Panc1 (cell line): ENCODE measurements at regions not wholly inside any gene's neighbourhood (a gene's known extent, or its start where the extent isn't known, plus 50 kb on each side); places are given as distances from the start of the nearest gene placed in this dataset.

ENCODE experiments used
- ATAC-seq: fragments of 200-7000 bp; cut with Tn5 transposase; 2 replicates; pipeline ENCODE4 v1.9.1; 2020; ENCODE audit warnings: mild to moderate bottlenecking, moderate library complexity
- BruUV-seq: library from RNA; stranded (reverse); fragments of 400-500 nt; replicated peaks from 2 replicates; lab custom pipeline; 2021; lab: Mats Ljungman, UMichigan
- CTCF ChIA-PET: fragments of 300-600 bp; sonication (Branson Sonifier 250); formaldehyde crosslinking; loops from one replicate; lab custom pipeline; 2022; ENCODE audit warnings: antibody characterized with exemption; lab: Charles Lee
- POLR2A ChIA-PET: fragments of 300-600 bp; sonication (Branson Sonifier 250); formaldehyde crosslinking; loops from one replicate; lab custom pipeline; 2022; ENCODE audit warnings: antibody characterized with exemption; lab: Charles Lee
- DNase-seq: peaks from one replicate; pipeline ENCODE4 v3.0.0-alpha.2; 2010; ENCODE audit warnings: low read depth, low spot score
- H3K27ac ChIP-seq: 2 replicates; pipeline ENCODE4 v1.5.1; 2011; ENCODE audit warnings: mild to moderate bottlenecking, low read length, inconsistent platforms
- H3K27me3 ChIP-seq: fragments of 200-500 bp; sonication (Bioruptor generic); 2 replicates; pipeline ENCODE4 v1.6.0; 2014; ENCODE audit warnings: low read length, inconsistent platforms; ENCODE audit not compliant: control insufficient read depth, insufficient read depth
- H3K36me3 ChIP-seq: fragments of 200-500 bp; sonication (Bioruptor generic); 2 replicates; pipeline ENCODE4 v1.5.1; 2014; ENCODE audit warnings: inconsistent platforms, mild to moderate bottlenecking, low read length, moderate library complexity; ENCODE audit not compliant: control insufficient read depth, insufficient read depth
- H3K4me1 ChIP-seq: 2 replicates; pipeline ENCODE4 v1.5.1; 2011; ENCODE audit warnings: inconsistent platforms, mild to moderate bottlenecking, low read length, moderate library complexity; ENCODE audit not compliant: control insufficient read depth, insufficient read depth
- H3K4me3 ChIP-seq, 2 experiments: 2 replicates each; pipeline ENCODE4 v1.5.1; 2011 to 2012; ENCODE audit warnings: low read depth in 2 of 2, low read length in 2 of 2, mild to moderate bottlenecking in 2 of 2, inconsistent platforms in 1 of 2, moderate library complexity in 1 of 2
- H3K9me3 ChIP-seq: fragments of 200-500 bp; sonication (Bioruptor generic); 2 replicates; pipeline ENCODE4 v1.5.1; 2014; ENCODE audit warnings: low read depth, mild to moderate bottlenecking, inconsistent platforms, low read length, moderate library complexity; ENCODE audit not compliant: control insufficient read depth, insufficient read depth
- REST ChIP-seq, 2 experiments: IDR thresholded peaks; 2 replicates each; pipeline ENCODE4 v1.6.1; 2011 to 2012; ENCODE audit warnings: low read depth in 2 of 2, control low read depth in 1 of 2, low read length in 1 of 2, mild to moderate bottlenecking in 1 of 2, moderate library complexity in 1 of 2; ENCODE audit not compliant: insufficient read depth in 1 of 2
- SIN3A ChIP-seq: IDR thresholded peaks from 2 replicates; pipeline ENCODE4 v1.6.1; 2012; ENCODE audit warnings: low read depth, mild to moderate bottlenecking, low read length, moderate library complexity, borderline replicate concordance; ENCODE audit not compliant: insufficient read depth
- in situ Hi-C: cut with HindIII; loops from 2 replicates; pipeline ENCODE4 v1.10.0; 2016; ENCODE audit warnings: low sequenced_read_pairs, low pct_unique_long_range_greater_than_20kb
- intact Hi-C: fragments of 100-400 bp; cut with micrococcal nuclease; formaldehyde crosslinking; loops from one replicate; pipeline ENCODE4 v1.10.0; 2022; ENCODE audit not compliant: unreplicated experiment

- ChIA-PET CTCF (no interaction called here), POLR2A (no interaction called here)
- intact Hi-C loops (no loop called here), in situ Hi-C loops (no loop called here)
- no peaks in the 10 kb centered on the region for H3K9me3 ChIP-seq
- H3K4me1 ChIP-seq: no peaks in the 10 kb centered on the region
- no peaks in the 10 kb centered on the region for H3K36me3 ChIP-seq
- no TSS peak for BruUV-seq
- ATAC-seq: no peak
- no peak for TF ChIP-seq REST (IDR thresholded peaks at IDR 0.05; ENCODE audit: insufficient read depth in 1 of 2, low read depth in 2 of 2, low read length in 1 of 2)
- no peak overlapping the region for H3K4me3 ChIP-seq
- no peak for DNase-seq
- H3K27ac ChIP-seq: no peak overlapping the region
- H3K27me3 ChIP-seq: no peaks in the 10 kb centered on the region
Measured at GRCh38 chr4:181959121-181959520, 284.1 kb upstream of the TENM3 start.

GRCh38 chr4:181960384-181960783 is 282.8 kb upstream of the TENM3 start:
- ChIA-PET POLR2A (no interaction called here), CTCF (no interaction called here)
- DNase-seq (no peak), ATAC-seq (no peak)
- TF ChIP-seq REST (IDR thresholded peaks at IDR 0.05; ENCODE audit: insufficient read depth in 1 of 2, low read depth in 2 of 2, low read length in 1 of 2): no peak
- BruUV-seq: no TSS peak
- Histone ChIP-seq H3K9me3 (no peaks in the 10 kb centered on the region), H3K4me1 (no peaks in the 10 kb centered on the region), H3K27me3 (no peaks in the 10 kb centered on the region), H3K4me3 (no peak overlapping the region), H3K36me3 (no peaks in the 10 kb centered on the region), H3K27ac (no peak overlapping the region)
- intact Hi-C loops (no loop called here), in situ Hi-C loops (no loop called here)

GRCh38 chr4:181962321-181962720 is 280.9 kb upstream of the TENM3 start:
- H3K36me3 ChIP-seq: no peaks in the 10 kb centered on the region
- no peak overlapping the region for H3K27ac ChIP-seq
- no peaks in the 10 kb centered on the region for H3K27me3 ChIP-seq
- no TSS peak for BruUV-seq
- no peak for DNase-seq
- H3K4me3 ChIP-seq: no peak overlapping the region
- POLR2A ChIA-PET: no interaction called here
- in situ Hi-C loops: no loop called here
- H3K9me3 ChIP-seq: no peaks in the 10 kb centered on the region
- TF ChIP-seq SIN3A: no peak
- intact Hi-C loops: no loop called here
- no peak for ATAC-seq
- no peaks in the 10 kb centered on the region for H3K4me1 ChIP-seq
- CTCF ChIA-PET: no interaction called here
